CD4-positive, alpha-beta T cell treated with Interleukin-15 for 4 hours (primary cell): ENCODE measurements at regions not wholly inside any gene's neighbourhood (a gene's known extent, or its start where the extent isn't known, plus 50 kb on each side); places are given as distances from the start of the nearest gene placed in this dataset.
"Not testable (repeated sequence)": the region's sequence is repeated elsewhere in the genome, so short reads cannot be mapped to it uniquely, and the experiment has no call there.

Experiments
- DNase-seq: peaks from one replicate; pipeline ENCODE4 v3.0.0-alpha.2; 2020; ENCODE audit warnings: low spot score

DNA sequence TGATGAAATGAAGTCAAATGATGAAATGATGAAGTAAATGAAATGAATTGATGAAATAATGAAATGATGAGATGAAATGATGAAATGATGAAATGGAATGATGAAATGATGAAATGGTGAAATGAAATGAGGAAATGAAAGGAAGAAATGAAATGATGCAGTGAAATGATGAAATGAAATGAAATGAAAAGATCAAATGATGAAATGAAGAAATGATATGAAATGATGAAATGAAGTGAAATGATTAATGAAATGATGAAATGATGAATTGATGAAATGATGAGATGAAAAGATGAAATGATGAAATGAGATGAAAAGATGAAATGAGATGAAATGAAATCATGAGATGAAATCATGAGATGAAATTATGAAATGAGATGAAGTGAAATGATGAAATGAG is 139.2 kb upstream of the ERV3-1 start:
- not testable (repeated sequence) for DNase-seq

DNA sequence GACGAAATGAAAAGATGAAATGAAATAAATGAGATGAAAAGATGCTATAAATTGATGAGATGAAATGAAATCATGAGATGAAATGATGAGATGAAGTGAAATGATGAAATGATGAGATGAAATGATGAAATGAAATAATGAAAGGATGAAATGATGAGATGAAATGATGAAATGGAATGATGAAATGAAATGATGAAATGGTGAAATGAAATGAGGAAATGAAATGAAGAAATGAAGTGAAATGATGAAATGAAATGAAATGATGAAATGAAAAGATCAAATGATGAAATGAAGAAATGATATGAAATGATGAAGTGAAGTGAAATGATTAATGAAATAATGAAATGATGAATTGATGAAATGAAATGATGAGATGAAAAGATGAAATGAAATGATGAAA is 138.5 kb upstream of the ERV3-1 start:
- DNase-seq = not testable (repeated sequence)

DNA sequence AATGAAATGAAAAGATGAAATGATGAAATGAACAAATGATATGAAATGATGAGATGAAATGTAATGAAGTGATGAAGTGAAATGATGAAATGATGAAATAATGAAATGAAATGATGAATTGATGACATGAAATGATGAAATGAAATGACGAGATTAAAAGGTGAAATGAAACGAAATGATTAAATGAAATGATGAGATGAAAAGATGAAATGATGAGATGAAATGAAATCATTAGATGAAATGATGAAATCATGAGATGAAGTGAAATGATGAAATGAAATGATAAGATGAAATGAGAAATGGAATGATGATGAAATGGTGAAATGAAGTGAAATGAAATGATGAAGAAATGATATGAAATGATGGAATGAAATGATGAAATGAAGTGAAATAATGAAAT is 138.1 kb upstream of the ERV3-1 start:
- not testable (repeated sequence) for DNase-seq

DNA sequence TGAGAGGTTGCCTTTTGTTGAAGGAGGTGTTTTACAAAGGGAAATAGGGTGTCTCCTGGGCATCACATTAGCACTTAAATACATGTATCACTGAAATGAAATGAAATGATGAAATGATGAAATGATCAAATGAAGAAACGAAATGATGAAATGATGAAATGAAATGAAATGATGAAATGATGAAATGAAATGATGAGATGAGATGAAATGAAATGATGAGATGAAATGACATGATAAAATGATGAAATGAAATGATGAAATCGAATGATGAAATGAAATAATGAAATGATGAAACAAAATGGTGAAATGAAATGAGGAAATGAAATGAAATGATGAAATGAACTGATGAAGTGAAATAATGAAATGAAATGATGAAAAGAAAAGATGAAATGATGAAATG is 137.6 kb upstream of the ERV3-1 start:
- not testable (repeated sequence) for DNase-seq

DNA sequence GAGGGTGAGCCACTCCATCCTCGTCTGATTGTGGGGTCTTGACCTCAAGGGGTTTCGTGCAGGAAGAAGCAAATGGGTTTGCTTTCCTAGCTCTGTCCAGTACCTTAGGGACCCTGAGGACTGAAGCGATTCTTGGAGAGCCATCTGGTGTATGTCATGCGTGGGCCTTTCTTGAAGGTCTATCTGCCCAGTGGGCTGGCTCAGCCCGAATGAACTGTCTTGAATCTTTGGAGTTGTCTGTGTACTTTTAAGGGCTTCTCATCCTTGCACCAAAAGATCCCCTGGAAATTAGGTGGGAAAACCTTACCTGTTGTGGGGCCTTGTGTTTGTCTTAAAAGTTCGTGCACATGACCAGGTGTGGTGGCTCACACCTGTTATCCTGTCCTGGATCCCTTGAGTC is 135.4 kb upstream of the ERV3-1 start:
- DNase-seq = not testable (repeated sequence)

DNA sequence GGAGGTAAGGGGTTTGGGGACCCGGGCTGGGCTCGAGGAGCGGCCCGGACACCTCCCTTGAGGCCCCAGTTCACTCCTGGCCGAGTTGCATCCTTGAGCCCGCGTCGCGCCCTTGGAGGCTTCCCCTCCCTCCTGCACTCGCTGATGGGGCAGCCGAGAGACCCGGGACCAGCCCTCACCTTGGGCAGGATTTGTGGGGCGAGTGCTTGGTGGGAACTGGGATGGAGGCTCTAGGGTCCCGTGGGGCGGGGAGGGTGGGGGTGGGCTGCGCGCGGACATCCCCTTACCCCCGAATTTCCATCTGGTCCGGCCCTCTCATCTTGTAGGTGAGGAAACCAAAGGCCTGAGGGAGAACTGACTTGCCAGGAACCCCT is 134.9 kb upstream of the ERV3-1 start:
- DNase-seq = not testable (repeated sequence)

DNA sequence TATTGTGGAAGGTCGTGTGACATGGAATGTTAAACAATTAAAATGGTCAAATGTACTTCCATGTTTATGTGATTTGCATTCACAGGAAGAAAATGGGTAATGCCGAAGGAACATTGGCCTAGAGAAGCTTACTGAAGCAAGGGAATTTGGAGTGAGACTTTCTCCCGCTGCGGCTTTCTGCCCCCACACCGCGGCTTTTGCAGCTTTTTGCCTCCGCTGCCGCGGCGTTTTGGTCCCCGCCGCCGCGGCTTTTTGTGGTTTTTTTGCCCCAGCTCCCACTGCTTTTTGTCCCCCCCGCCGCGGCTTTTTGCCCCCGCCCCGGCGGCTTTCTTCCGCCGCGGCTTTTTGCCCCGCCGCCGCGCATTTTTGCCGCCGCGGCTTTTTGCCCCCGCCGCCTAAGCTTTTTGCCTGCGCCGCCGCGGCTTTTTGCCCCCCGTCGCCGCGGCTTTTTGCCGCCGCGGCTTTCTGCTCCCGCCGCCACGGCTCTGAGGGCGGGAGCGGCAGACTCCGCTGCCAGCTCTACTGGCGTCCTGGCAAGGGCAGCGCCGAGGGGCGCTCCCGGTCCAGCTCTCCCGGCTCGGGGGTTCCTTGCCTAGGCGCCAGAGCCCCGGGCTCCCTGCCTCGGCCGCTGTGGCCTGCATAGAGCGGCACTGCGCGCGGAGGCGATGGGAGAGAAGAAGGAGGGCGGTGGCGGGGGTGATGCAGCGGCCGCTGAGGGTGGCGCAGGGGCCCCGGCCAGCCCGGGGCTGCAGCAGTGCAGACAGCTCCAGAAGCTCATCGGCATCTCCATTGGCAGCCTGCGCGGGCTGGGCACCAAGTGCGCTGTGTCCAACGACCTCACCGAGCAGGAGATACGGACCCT is 134.3 kb upstream of the ERV3-1 start:
- DNase-seq = not testable (repeated sequence)

DNA sequence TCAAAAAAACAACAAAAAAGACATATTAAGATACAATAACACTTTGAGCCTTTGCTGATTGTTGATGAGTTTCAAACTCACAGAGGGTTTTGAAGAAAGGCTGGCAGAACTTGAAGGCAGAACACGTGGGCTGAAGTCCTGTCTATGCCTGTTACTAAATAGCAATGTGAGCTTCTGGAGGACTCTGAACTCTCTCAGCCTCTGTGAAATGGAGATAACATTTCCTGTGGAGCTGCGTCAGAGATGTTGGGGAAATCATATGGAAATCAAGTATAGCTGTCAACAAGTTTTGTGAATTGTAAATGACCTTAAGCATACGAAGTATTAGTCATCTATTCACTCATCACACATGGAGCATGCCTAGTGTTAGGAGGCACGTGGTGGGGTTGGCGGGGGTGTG is 130.4 kb upstream of the ERV3-1 start:
- not testable (repeated sequence) for DNase-seq

DNA sequence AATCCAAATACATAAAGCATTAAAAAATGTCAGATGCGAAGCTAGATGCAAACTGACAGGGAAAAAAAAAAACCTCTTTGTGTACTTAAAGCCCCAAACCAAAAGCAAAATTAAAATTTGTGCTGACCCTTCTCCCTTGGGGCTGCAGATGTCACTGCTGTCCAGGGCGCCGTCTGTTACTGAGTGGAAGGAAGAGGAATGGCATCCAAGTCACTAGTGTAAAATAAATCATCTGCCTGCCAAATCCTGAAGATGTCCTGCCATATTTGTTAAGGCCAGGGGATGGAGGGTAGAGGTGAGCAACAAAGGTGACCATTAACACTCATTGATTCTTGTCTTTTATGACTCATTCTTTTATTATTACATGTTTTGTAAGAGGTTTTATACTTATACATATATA is 126.6 kb upstream of the ERV3-1 start:
- DNase-seq = not testable (repeated sequence)

DNA sequence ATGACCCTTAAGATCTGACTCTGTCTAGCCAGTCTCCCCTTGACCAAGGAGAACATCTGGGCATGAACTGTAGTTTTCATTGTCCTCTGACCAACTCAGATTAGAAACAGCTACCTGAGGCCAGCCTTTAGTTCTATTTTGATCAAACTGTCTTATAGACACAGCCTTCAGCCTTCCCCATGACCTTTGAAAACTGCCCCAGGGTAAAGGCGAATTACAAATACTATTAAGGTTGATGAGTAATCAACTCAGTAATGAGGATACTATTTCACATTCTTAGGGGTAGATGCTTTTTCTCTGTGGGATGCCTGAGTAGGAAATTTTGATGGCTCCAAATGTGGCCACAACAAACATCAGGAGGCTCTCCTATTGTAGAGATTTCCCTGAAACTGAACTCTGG is 125.8 kb upstream of the ERV3-1 start:
- not testable (repeated sequence) for DNase-seq

DNA sequence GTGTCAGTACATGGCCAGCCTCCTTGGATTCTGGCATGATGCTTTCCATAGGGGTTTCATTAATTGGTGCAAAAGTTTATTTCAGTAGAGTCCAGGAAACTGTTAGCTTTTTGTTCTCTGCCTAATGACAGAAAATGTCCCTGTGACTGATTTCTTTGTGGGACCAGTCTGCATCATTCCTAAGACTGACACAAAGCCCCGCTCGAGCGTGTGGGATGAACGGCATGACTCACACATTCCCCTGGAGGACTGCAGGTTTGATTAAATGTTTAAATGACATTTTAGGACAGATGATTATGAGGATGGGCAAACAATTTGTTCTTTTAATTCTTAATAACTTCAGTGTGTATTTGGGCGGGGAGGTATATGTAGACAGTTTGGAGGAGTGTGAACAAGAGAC is 120.9 kb upstream of the ERV3-1 start:
- not testable (repeated sequence) for DNase-seq

DNA sequence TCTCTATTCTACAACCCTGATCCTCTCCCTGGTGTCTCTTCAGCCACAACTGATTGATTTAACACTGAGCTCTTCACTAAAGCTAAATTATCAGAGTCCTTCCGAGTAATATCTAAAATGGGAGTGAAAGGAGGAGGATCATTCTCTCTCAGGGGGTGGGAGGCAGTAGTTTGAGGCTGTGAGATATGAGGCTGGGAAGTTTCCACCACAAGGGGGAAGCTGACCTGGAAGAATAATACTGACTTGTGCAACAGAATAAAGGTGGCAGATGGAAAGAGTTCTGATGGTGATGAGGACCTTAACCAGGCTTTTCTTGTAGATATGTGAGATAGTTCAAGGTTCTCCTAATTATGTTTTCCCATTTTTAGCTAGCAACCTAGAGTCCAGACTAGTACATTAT is 118.1 kb upstream of the ERV3-1 start:
- DNase-seq = not testable (repeated sequence)

DNA sequence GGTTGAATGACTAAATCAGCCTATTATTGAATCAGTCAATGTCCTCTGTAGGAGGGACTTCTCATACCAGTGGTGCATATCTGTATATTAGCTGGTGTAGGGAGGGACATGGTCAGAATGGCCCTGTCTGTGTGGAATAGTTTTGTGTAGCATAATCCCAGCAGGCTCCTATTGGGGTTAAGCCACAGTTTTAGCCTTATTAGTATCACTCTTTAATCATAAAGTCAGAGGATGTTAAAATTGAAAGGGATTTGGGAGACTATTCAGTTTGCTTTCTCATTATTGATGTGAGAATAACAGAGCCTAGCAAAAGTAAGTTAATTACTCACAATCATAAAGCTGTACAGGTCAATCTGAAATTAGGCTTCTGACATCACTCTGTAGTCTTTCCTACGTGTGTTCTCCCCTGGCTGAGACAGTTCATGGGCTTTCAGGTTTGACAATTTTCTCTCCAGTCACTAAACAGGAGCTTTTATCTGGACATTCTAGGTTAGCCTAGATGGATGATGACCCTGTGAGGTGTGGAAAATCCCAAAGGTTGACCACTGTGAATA is 99.2 kb upstream of the ERV3-1 start:
- not testable (repeated sequence) for DNase-seq

DNA sequence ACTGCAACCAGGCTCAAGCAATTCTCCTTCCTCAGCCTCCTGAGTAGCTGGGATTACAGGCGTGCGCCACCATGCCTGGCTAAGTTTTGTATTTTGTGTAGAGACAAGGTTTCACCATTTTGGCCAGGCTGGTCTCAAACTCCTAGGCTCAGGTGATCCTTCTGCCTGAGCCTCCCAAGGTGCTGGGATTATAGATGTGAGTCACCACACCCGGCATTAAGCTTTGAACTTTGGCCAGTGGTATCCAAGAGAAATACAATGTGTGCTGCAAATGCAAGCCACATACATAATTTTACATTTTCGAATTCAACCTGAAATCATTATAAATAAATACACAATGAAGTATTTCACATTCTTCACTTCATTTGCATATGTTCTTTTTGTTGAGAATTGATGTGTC is 94.0 kb upstream of the ERV3-1 start:
- DNase-seq = not testable (repeated sequence)

DNA sequence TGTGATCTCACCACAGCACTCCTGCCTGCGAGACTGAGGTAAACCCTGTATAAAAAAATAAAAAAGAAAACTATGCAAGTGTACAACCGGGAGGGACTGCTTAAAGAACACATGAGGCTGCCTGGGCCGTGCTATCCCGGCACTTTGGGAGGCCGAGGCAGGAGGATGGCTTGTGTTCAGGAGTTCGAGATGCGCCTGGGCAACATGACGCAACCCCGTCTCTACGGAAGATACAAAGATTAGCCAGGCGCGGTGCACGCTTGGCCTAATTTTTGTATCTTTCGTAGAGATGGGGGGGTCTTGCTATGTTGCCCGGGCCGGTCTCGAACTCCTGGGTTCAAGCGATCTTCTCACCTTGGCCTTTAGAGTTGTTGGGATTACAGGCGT is 75.2 kb upstream of the ERV3-1 start:
- DNase-seq = not testable (repeated sequence)

DNA sequence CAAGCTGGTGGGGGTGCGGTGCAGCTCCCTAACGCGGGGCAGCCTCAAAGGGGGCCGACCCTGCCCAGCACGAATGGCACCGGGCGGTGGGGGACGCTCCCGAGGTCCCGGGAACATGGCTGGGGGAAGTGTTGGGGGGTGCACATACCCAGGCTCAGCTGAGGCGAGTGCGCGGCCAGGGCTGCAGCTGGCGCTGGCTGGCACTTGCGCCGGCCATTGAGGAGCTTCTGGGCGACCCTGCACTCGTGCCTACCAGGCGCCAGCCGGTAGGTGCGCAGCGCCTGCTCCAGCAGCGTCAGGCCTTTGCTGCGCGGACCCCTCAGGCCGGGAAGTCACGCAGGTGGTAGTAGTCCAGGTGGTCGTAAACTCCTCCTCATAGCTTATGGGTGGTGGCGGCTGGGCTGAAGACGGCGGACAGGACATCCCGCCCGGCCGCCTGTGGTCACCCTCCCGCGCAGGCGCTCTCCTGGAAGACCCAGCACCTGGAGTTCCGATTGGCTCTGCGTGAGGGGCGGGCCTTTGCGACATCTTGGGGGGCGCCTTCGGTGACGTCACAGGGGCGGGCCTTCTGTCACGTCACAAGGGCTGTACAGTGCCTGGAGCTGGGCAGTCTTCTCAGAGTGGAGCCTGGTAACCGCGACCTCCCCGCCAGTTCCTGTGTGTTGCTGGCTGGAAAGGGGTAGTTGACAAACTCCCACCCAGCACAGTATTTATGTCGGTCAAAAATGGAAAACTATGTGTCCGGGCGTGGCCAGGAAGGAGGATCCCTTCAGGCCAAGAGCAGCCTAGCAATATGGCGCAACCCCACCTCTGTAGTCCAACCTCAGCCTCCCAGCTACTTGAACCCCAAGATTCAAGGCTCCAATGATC is 74.5 kb upstream of the ERV3-1 start:
- DNase-seq = peak; percentile 89

DNA sequence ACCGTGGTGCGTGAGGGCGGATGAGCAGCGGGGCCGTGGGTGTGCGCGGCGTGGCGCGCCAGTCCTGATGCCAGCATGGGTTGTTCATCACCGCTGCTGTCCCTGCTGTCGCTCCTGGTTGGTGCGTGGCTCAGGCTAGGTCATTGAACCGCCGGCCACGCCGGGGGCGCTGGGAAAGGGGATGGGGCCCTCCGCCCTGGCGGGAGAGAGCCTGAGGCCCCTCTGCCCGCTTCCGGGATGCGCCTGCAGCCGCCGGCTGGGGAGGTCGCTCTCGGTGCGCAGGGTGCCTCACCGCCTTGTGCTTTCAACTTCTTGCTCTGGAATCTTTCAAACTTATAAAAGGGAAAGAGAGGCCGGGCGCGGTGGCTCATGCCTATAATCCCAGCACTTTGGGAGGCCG is 68.5 kb upstream of the ERV3-1 start:
- not testable (repeated sequence) for DNase-seq

DNA sequence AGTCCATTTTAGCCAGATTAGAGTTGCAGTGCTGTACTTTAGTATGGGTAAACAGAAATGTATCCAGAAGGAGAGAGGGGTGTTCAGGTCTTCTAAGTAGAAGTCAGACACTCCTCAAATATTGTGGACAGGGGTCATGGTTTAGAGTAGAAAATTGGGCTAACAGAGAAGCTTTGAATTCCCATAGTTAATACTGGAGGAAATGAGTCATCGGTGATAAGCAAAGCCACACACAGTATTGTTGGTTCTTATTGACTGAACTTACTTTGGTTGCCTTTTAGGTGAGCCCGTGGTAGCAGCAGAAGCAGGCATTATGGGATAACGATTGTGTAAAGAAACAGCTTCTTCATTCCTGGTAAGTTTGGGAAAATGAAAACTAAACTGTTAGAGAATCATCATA is 66.7 kb upstream of the ERV3-1 start:
- not testable (repeated sequence) for DNase-seq

DNA sequence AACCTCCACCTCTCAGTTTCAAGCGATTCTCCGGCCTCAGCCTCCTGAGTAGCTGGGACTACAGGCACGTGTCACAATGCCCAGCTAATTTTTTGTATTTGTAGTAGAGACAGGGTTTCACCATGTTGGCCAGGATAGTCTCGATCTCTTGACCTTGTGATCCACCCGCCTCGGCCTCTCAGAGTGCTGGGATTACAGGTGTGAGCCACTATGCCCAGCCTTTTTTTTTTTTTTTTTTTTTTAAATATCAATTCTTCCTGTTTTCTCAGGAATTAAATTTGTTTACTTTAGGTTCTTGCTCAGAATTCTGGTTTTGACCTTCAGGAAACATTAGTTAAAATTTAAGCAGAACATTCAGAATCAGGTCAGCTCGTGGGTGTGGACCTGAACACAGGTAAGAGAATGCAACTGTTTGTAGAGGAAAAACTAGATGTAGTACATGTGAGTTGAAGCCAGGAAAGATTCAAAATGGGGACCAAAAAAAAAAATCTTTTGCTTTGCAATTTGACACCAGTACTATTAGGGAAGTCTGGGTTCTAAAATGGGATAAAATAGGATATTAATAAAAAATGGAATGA is 65.5 kb upstream of the ERV3-1 start:
- not testable (repeated sequence) for DNase-seq

DNA sequence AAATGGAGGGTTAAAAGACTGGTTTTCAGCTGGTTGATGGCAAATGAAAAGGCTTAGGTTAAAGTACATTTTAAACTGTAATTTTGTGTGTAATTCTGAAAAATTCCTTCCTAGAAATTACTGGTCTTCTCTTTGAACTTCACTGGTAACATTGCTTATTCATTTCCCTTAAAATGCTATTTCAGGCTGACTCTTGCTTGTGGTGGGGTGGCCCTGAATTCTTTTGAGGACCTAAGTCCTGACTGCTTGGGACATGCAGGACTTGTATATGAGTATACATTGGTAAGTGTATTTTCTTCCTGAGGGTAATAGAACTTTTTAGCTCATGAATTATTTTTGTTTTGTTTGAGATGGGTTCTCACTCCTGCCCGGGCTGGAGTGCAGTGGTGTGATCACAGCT is 63.0 kb upstream of the ERV3-1 start:
- not testable (repeated sequence) for DNase-seq

DNA sequence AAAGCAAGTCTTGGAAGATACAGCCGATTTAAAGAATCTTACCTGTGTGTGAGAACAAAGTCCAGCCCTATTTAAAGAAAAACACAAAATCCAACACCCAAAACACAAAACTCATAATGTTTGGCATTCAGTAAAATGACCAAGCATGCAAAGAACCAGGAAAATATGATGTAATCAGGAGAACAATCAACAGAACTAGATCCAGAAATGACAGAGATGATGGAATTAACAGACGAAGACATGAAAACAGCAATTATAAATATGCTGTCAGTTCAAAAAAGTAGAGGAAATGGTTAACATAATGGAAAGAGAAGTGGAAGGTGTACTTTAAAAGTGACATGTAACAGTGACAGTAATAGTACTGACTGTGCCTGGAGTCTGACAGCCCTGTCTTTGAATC is 56.1 kb upstream of the ERV3-1 start:
- DNase-seq = not testable (repeated sequence)

DNA sequence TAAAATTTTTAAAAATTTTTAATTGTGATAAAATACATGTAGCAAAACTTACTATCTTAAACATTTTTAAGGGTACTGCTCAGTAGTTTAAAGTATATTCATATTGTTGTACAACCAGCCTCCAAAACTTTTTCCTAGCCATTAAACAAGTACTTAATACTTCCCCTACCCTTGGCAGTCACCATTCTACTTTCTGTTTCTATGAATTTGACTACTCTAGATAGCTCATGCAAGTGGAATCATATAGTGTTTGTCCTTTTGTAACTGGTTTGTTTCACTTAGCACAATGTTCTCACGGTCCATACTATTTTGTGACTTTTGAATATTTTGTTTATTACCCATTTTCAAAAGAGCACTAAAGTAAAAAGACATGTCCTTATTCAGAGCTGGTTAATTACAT is 52.8 kb upstream of the ERV3-1 start:
- not testable (repeated sequence) for DNase-seq
